GM12873 (cell line): ENCODE measurements at regions not wholly inside any gene's neighbourhood (a gene's known extent, or its start where the extent isn't known, plus 50 kb on each side); places are given as distances from the start of the nearest gene placed in this dataset.

ENCODE experiments used
- CTCF ChIP-seq: IDR thresholded peaks from 2 replicates; pipeline ENCODE4 v1.5.1; 2012; ENCODE audit warnings: low read depth, mild to moderate bottlenecking, moderate library complexity, low read length, control low read depth; ENCODE audit not compliant: insufficient read depth; ENCODE audit errors: missing control alignments

GRCh38 chr20:54794874-54795273 is 319.5 kb downstream of the DOK5 start:
- TF ChIP-seq CTCF = no peak

- TF ChIP-seq CTCF = no peak
Observed at GRCh38 chr20:54794110-54794509, 318.7 kb downstream of the DOK5 start.

- TF ChIP-seq CTCF = no peak
Observed at GRCh38 chr20:54793291-54793992, 318.0 kb downstream of the DOK5 start.

GRCh38 chr20:54792688-54793087 is 317.3 kb downstream of the DOK5 start:
- no peak for TF ChIP-seq CTCF

GRCh38 chr20:54774426-54774825 is 299.0 kb downstream of the DOK5 start:
- TF ChIP-seq CTCF = no peak

- TF ChIP-seq CTCF = no peak
Observed at GRCh38 chr20:54773643-54774000, 298.2 kb downstream of the DOK5 start.

- no peak for TF ChIP-seq CTCF
Observed at GRCh38 chr20:54772893-54773642, 297.7 kb downstream of the DOK5 start.
